OCI-LY7 (cell line): ENCODE measurements at regions not wholly inside any gene's neighbourhood (a gene's known extent, or its start where the extent isn't known, plus 50 kb on each side); places are given as distances from the start of the nearest gene placed in this dataset.

Experiments
- BruUV-seq: library from RNA; stranded (reverse); fragments of 400-500 nt; replicated peaks from 2 replicates; lab custom pipeline; 2021; lab: Mats Ljungman, UMichigan
- CTCF ChIA-PET: fragments of 300-600 bp; sonication (Branson Sonifier 250); formaldehyde crosslinking; loops from one replicate; lab custom pipeline; 2022; ENCODE audit warnings: antibody characterized with exemption; ENCODE audit not compliant: unreplicated experiment; lab: Charles Lee
- POLR2A ChIA-PET: fragments of 300-600 bp; sonication (Branson Sonifier 250); formaldehyde crosslinking; loops from one replicate; lab custom pipeline; 2022; ENCODE audit warnings: antibody characterized with exemption; lab: Charles Lee
- DNase-seq: peaks from one replicate; pipeline ENCODE4 v3.0.0-alpha.2; 2015; ENCODE audit warnings: low spot score
- H2AFZ ChIP-seq: fragments of 200-600 bp; sonication (generic), shearing (Covaris generic); 2 replicates; pipeline ENCODE4 v1.6.1; 2014; ENCODE audit warnings: mild to moderate bottlenecking, antibody characterized with exemption, low read length, moderate library complexity
- H3K27ac ChIP-seq: fragments of 200-600 bp; sonication (generic); 2 replicates; pipeline ENCODE4 v1.5.1; 2014; ENCODE audit warnings: mixed run types, low read depth, mild to moderate bottlenecking, moderate library complexity, low read length, inconsistent platforms; ENCODE audit not compliant: poor library complexity, severe bottlenecking
- H3K36me3 ChIP-seq: fragments of 200-600 bp; sonication (generic); 2 replicates; pipeline ENCODE4 v1.6.1; 2014; ENCODE audit warnings: mild to moderate bottlenecking, antibody characterized with exemption, low read length, moderate library complexity, mixed read lengths; ENCODE audit not compliant: insufficient read depth
- H3K4me1 ChIP-seq: fragments of 200-600 bp; sonication (generic); 2 replicates; pipeline ENCODE4 v1.5.1; 2014; ENCODE audit warnings: mild to moderate bottlenecking, low read length; ENCODE audit not compliant: insufficient read depth, poor library complexity, severe bottlenecking
- H3K4me2 ChIP-seq: fragments of 200-600 bp; sonication (generic); 2 replicates; pipeline ENCODE4 v1.6.1; 2014; ENCODE audit warnings: mild to moderate bottlenecking, low read length
- H3K4me3 ChIP-seq: fragments of 200-600 bp; sonication (generic); 2 replicates; pipeline ENCODE4 v1.5.1; 2014; ENCODE audit warnings: mild to moderate bottlenecking, low read depth, low read length; ENCODE audit not compliant: poor library complexity, severe bottlenecking
- H3K79me2 ChIP-seq: fragments of 200-600 bp; sonication (generic); 2 replicates; pipeline ENCODE4 v1.6.1; 2016; ENCODE audit warnings: low read depth, mild to moderate bottlenecking, low read length, moderate library complexity, mixed read lengths; ENCODE audit not compliant: insufficient read depth
- H3K9me2 ChIP-seq: fragments of 200-600 bp; sonication (generic); 2 replicates; pipeline ENCODE4 v1.6.1; 2016; ENCODE audit warnings: mild to moderate bottlenecking, low read length, mixed read lengths; ENCODE audit not compliant: insufficient read depth
- H3K9me3 ChIP-seq: fragments of 200-600 bp; sonication (generic); 2 replicates; pipeline ENCODE4 v1.6.1; 2014; ENCODE audit warnings: mild to moderate bottlenecking, mixed run types, low read length, mixed read lengths
- H4K20me1 ChIP-seq: fragments of 200-600 bp; sonication (generic); 2 replicates; pipeline ENCODE4 v1.6.1; 2014; ENCODE audit warnings: mild to moderate bottlenecking, antibody characterized with exemption, low read length, moderate library complexity, mixed read lengths; ENCODE audit not compliant: insufficient read depth
- EZH2phosphoT487 ChIP-seq: fragments of 200-600 bp; sonication (generic); IDR thresholded peaks from 2 replicates; pipeline ENCODE4 v1.6.1; 2018; ENCODE audit warnings: low read depth, borderline replicate concordance, mild to moderate bottlenecking, mixed run types, antibody characterized with exemption, low read length, moderate library complexity, mixed read lengths
- intact Hi-C: fragments of 100-400 bp; cut with micrococcal nuclease; formaldehyde crosslinking; loops from one replicate; pipeline ENCODE4 v1.10.0; 2022; ENCODE audit not compliant: unreplicated experiment
- TF ChIP-seq, protein P1 (sequence below): fragments of 200-600 bp; sonication (generic); conservative IDR thresholded peaks from 2 replicates; pipeline ENCODE4 v1.5.1; 2014; ENCODE audit warnings: mild to moderate bottlenecking, antibody characterized with exemption, low read length, moderate library complexity, mixed read lengths

GRCh38 chr2:196224756-196225155 lies 53.4 kb upstream of the STK17B start:
- POLR2A ChIA-PET: interaction anchor here (0.9 to 2.6 kb wide), 9 partner anchors 8 to 52 kb away, joined by 3 to 14 read pairs (median 4); no protein-coding TSS in a partner anchor
- no peaks in the 10 kb centered on the region for H4K20me1 ChIP-seq
- H3K79me2 ChIP-seq: no peaks in the 10 kb centered on the region
- H2AFZ ChIP-seq: peak overlapping the region; percentile 30; the same call in 1 of the 2 replicates
- intact Hi-C loops: no loop called here
- H3K9me3 ChIP-seq: peaks cover 10% of the 10 kb centered on the region; the same call in 1 of the 2 replicates
- TF ChIP-seq EZH2phosphoT487: no peak
- TF ChIP-seq, protein P1, sequence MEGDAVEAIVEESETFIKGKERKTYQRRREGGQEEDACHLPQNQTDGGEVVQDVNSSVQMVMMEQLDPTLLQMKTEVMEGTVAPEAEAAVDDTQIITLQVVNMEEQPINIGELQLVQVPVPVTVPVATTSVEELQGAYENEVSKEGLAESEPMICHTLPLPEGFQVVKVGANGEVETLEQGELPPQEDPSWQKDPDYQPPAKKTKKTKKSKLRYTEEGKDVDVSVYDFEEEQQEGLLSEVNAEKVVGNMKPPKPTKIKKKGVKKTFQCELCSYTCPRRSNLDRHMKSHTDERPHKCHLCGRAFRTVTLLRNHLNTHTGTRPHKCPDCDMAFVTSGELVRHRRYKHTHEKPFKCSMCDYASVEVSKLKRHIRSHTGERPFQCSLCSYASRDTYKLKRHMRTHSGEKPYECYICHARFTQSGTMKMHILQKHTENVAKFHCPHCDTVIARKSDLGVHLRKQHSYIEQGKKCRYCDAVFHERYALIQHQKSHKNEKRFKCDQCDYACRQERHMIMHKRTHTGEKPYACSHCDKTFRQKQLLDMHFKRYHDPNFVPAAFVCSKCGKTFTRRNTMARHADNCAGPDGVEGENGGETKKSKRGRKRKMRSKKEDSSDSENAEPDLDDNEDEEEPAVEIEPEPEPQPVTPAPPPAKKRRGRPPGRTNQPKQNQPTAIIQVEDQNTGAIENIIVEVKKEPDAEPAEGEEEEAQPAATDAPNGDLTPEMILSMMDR: no peak
- no peak overlapping the region for H3K4me3 ChIP-seq
- no peak overlapping the region for H3K27ac ChIP-seq
- DNase-seq: no peak
- BruUV-seq: no TSS peak
- peaks cover 23% of the 10 kb centered on the region for H3K4me1 ChIP-seq
- H3K9me2 ChIP-seq: no peaks in the 10 kb centered on the region
- CTCF ChIA-PET: no interaction called here
- no peak overlapping the region for H3K4me2 ChIP-seq
- no peaks in the 10 kb centered on the region; the same call in 1 of the 2 replicates for H3K36me3 ChIP-seq

DNA sequence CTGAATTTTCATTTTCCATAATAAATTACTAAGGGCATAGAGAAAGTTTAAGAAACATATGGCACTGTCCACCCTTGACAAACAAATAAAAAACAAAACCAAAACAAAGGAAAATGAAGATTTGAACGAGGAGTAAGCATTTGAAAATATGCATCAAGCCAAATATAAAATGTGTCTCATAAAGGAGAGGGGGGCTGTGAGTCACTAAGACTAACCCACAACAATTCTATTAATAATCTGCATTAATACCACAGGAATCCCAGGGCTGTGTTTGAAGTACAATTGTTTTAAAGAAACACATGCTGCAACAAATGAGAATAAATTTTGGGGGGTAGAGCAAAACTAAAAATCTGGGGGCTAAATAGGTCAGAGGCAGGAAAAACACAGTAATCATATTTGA lies 53.8 kb upstream of the STK17B start:
- no peaks in the 10 kb centered on the region for H4K20me1 ChIP-seq
- H3K4me1 ChIP-seq: peaks cover 23% of the 10 kb centered on the region
- no peaks in the 10 kb centered on the region for H3K9me2 ChIP-seq
- ChIA-PET CTCF (no interaction called here), POLR2A (interaction anchor here (1.0 to 2.6 kb wide), 6 partner anchors 8 to 51 kb away, joined by 3 to 14 read pairs (median 4); no protein-coding TSS in a partner anchor)
- no peaks in the 10 kb centered on the region; the same call in 1 of the 2 replicates for H3K36me3 ChIP-seq
- H3K27ac ChIP-seq: no peak overlapping the region
- no peak overlapping the region for H3K4me3 ChIP-seq
- H3K9me3 ChIP-seq: peaks cover 10% of the 10 kb centered on the region; the same call in 1 of the 2 replicates
- peak overlapping the region; percentile 30; the same call in 1 of the 2 replicates for H2AFZ ChIP-seq
- intact Hi-C loops: no loop called here
- H3K79me2 ChIP-seq: no peaks in the 10 kb centered on the region
- DNase-seq: no peak
- no TSS peak for BruUV-seq
- no peak overlapping the region for H3K4me2 ChIP-seq
- TF ChIP-seq EZH2phosphoT487: no peak
- TF ChIP-seq, protein P1: no peak

DNA sequence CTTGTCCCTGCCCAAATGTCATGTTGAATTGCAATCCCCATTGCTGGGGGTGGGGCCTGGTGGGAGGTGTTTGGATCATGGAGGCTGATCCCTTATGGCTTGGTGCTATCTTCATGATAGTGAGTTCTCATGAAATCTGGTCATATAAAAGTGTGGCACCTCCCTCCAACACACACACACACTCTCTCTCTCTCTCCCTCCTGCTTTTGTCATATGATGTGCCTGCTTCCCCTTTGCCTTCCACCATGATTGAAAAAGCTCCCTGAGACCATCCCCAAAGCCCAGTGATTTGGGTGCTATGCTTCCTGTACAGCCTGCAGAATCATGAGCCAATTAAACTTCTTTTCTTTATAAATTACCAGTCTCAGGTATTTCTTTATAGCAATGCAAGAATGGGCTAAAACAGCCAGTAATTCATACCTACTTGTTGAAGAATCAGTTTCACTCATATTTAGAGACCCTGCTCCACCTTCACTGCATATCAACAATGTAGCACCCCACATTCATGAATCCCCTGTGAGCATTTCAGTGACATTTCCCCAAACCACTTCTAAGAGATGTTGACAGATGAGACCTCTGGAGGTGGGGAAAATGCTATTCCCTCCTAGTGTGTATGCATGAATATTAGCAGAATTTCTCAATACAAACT lies 54.8 kb upstream of the STK17B start:
- ChIA-PET POLR2A (interaction anchor here (0.9 to 5.0 kb wide), 6 partner anchors 11 to 50 kb away, joined by 3 to 51 read pairs (median 6); no protein-coding TSS in a partner anchor), CTCF (no interaction called here)
- no peak overlapping the region for H3K4me2 ChIP-seq
- no peaks in the 10 kb centered on the region for H4K20me1 ChIP-seq
- no TSS peak for BruUV-seq
- no peaks in the 10 kb centered on the region for H3K9me2 ChIP-seq
- no peak overlapping the region for H3K4me3 ChIP-seq
- H3K36me3 ChIP-seq: no peaks in the 10 kb centered on the region; the same call in 1 of the 2 replicates
- TF ChIP-seq EZH2phosphoT487: no peak
- TF ChIP-seq, protein P1: no peak
- H3K79me2 ChIP-seq: no peaks in the 10 kb centered on the region
- peaks cover 10% of the 10 kb centered on the region; the same call in 1 of the 2 replicates for H3K9me3 ChIP-seq
- no peak overlapping the region for H3K27ac ChIP-seq
- H2AFZ ChIP-seq: peak overlapping the region; percentile 61; the same call in 1 of the 2 replicates
- no peak for DNase-seq
- H3K4me1 ChIP-seq: peaks cover 23% of the 10 kb centered on the region
- intact Hi-C loops: no loop called here
